IMR-90 (cell line): ENCODE measurements at regions not wholly inside any gene's neighbourhood (a gene's known extent, or its start where the extent isn't known, plus 50 kb on each side); places are given as distances from the start of the nearest gene placed in this dataset.

Source experiments
- ATAC-seq: fragments of 200-7000 bp; cut with Tn5 transposase; 2 replicates; pipeline ENCODE4 v1.9.1; 2020; ENCODE audit warnings: low read depth, mild to moderate bottlenecking, moderate library complexity
- BruUV-seq: library from RNA; stranded (reverse); fragments of 400-500 nt; replicated peaks from 2 replicates; lab custom pipeline; 2021; lab: Mats Ljungman, UMichigan
- CTCF ChIA-PET: fragments of 300-600 bp; formaldehyde crosslinking; extraction: SDS; loops from one replicate; lab custom pipeline; 2021; ENCODE audit warnings: antibody characterized with exemption; lab: Yijun Ruan, JAX
- POLR2A ChIA-PET: fragments of 300-600 bp; sonication (Branson Sonifier 250); formaldehyde crosslinking; loops from one replicate; lab custom pipeline; 2022; ENCODE audit warnings: antibody characterized with exemption; ENCODE audit not compliant: unreplicated experiment; lab: Charles Lee
- DNase-seq: peaks from one replicate; pipeline ENCODE4 v3.0.0; 2013
- H2AFZ ChIP-seq: replicated peaks from 2 replicates; pipeline ENCODE3; 2013; ENCODE audit warnings: low read length, mild to moderate bottlenecking; ENCODE audit not compliant: poor library complexity
- H2AK5ac ChIP-seq: 2 replicates; pipeline ENCODE4 v1.6.1; 2013; ENCODE audit warnings: low read depth, low read length, inconsistent platforms
- H2AK9ac ChIP-seq: replicated peaks from 2 replicates; pipeline ENCODE3; 2013; ENCODE audit warnings: mild to moderate bottlenecking, low read depth, low read length, moderate library complexity; ENCODE audit not compliant: poor library complexity
- H2BK120ac ChIP-seq: 2 replicates; pipeline ENCODE4 v1.6.1; 2013; ENCODE audit warnings: low read depth, low read length, inconsistent platforms
- H2BK15ac ChIP-seq: 3 replicates; pipeline ENCODE4 v1.6.1; 2013; ENCODE audit warnings: low read depth, low read length, inconsistent platforms
- H2BK20ac ChIP-seq: 2 replicates; pipeline ENCODE4 v1.6.1; 2013; ENCODE audit warnings: low read depth, mild to moderate bottlenecking, inconsistent platforms, low read length, moderate library complexity
- H2BK5ac ChIP-seq: 2 replicates; pipeline ENCODE4 v1.6.1; 2013; ENCODE audit warnings: mild to moderate bottlenecking, low read depth, low read length, inconsistent platforms; ENCODE audit not compliant: poor library complexity, severe bottlenecking
- H3K14ac ChIP-seq: replicated peaks from 2 replicates; pipeline ENCODE4 v1.6.1; 2013; ENCODE audit warnings: low read depth, low read length, inconsistent platforms
- H3K18ac ChIP-seq: 2 replicates; pipeline ENCODE4 v1.6.1; 2013; ENCODE audit warnings: low read depth, low read length, control low read depth
- H3K23ac ChIP-seq: 2 replicates; pipeline ENCODE4 v1.6.1; 2013; ENCODE audit warnings: low read depth, low read length, inconsistent platforms
- H3K27ac ChIP-seq: 2 replicates; pipeline ENCODE4 v1.5.1; 2013; ENCODE audit warnings: mild to moderate bottlenecking, control low read depth, low read length; ENCODE audit not compliant: insufficient read depth
- H3K27me3 ChIP-seq: 2 replicates; pipeline ENCODE4 v1.6.1; 2013; ENCODE audit warnings: low read length; ENCODE audit not compliant: control insufficient read depth, insufficient read depth
- H3K36me3 ChIP-seq: 2 replicates; pipeline ENCODE4 v1.6.1; 2013; ENCODE audit warnings: low read length, mixed read lengths; ENCODE audit not compliant: control insufficient read depth, insufficient read depth
- H3K4ac ChIP-seq: 2 replicates; pipeline ENCODE4 v1.6.1; 2013; ENCODE audit warnings: low read depth, low read length, inconsistent platforms
- H3K4me1 ChIP-seq: 2 replicates; pipeline ENCODE4 v1.6.1; 2013; ENCODE audit warnings: low read length, mixed read lengths; ENCODE audit not compliant: control insufficient read depth, insufficient read depth
- H3K4me2 ChIP-seq: 2 replicates; pipeline ENCODE4 v1.6.1; 2013; ENCODE audit warnings: low read depth, mild to moderate bottlenecking, control low read depth, low read length, moderate library complexity
- H3K4me3 ChIP-seq: 2 replicates; pipeline ENCODE4 v1.5.1; 2013; ENCODE audit warnings: low read depth, mild to moderate bottlenecking, control low read depth, low read length, moderate library complexity; ENCODE audit not compliant: insufficient read depth
- H3K56ac ChIP-seq: 2 replicates; pipeline ENCODE4 v1.6.1; 2013; ENCODE audit warnings: low read length, inconsistent platforms; ENCODE audit not compliant: insufficient read depth; ENCODE audit errors: extremely low read depth
- H3K79me1 ChIP-seq, 2 experiments: 2 replicates each; pipeline ENCODE4 v1.6.1; 2013; ENCODE audit warnings: low read length in 2 of 2, inconsistent platforms in 1 of 2, low read depth in 1 of 2
- H3K9ac ChIP-seq: 2 replicates; pipeline ENCODE4 v1.6.1; 2013; ENCODE audit warnings: low read depth, low read length, control low read depth
- H3K9me1 ChIP-seq: 2 replicates; pipeline ENCODE4 v1.6.1; 2013; ENCODE audit warnings: low read length, inconsistent platforms; ENCODE audit not compliant: insufficient read depth
- H3K9me3 ChIP-seq: 2 replicates; pipeline ENCODE4 v1.6.1; 2013; ENCODE audit warnings: low read length; ENCODE audit not compliant: control insufficient read depth, insufficient read depth
- H4K20me1 ChIP-seq: 2 replicates; pipeline ENCODE4 v1.6.1; 2013; ENCODE audit warnings: low read length, inconsistent platforms; ENCODE audit not compliant: insufficient read depth
- H4K5ac ChIP-seq: 2 replicates; pipeline ENCODE4 v1.6.1; 2013; ENCODE audit warnings: mild to moderate bottlenecking, low read depth, low read length, control low read depth
- H4K8ac ChIP-seq, 2 experiments: 2 replicates each; pipeline ENCODE4 v1.6.1; 2013; ENCODE audit warnings: low read depth in 2 of 2, low read length in 2 of 2, control low read depth in 1 of 2, inconsistent platforms in 1 of 2
- H4K91ac ChIP-seq: 2 replicates; pipeline ENCODE4 v1.6.1; 2013; ENCODE audit warnings: low read depth, low read length, inconsistent platforms; ENCODE audit not compliant: insufficient read depth
- CHD1 ChIP-seq: IDR thresholded peaks from 2 replicates; pipeline ENCODE4 v1.6.1; 2012; ENCODE audit warnings: low read depth, low read length, improper control_type of control experiment
- MAFK ChIP-seq: IDR thresholded peaks from 2 replicates; pipeline ENCODE4 v1.6.1; 2012; ENCODE audit warnings: low read depth, low read length, improper control_type of control experiment
- MAZ ChIP-seq: IDR thresholded peaks from 2 replicates; pipeline ENCODE4 v1.6.1; 2012; ENCODE audit warnings: low read depth, mild to moderate bottlenecking, low read length, improper control_type of control experiment, moderate library complexity, borderline replicate concordance
- MXI1 ChIP-seq: IDR thresholded peaks from 2 replicates; pipeline ENCODE4 v1.6.1; 2012; ENCODE audit warnings: low read depth, mild to moderate bottlenecking, low read length, moderate library complexity, borderline replicate concordance
- NFE2L2 ChIP-seq: fragments of 150-350 bp; IDR thresholded peaks from 2 replicates; pipeline ENCODE4 v1.6.1; 2016; ENCODE audit warnings: low read depth, mild to moderate bottlenecking, low read length
- RAD21 ChIP-seq: IDR thresholded peaks from 2 replicates; pipeline ENCODE4 v1.6.1; 2012; ENCODE audit warnings: low read length, improper control_type of control experiment
- WGBS, 2 experiments: methylation state at CpG; one replicate each; pipeline versions ENCODE4 v1.1.5 to v1.1.7; 2013; ENCODE audit warnings: missing lambda C conversion rate in 2 of 2; ENCODE audit not compliant: insufficient read length in 1 of 2; ENCODE audit errors: extremely low coverage in 2 of 2; 5-methylcytosine and 5-hydroxymethylcytosine counted together
- dilution Hi-C: fragments of 300-500 bp; cut with HindIII; formaldehyde crosslinking; loops from one replicate; pipeline ENCODE4 v1.14.3; 2018; ENCODE audit warnings: low sequenced_read_pairs; ENCODE audit not compliant: unreplicated experiment
- in situ Hi-C: fragments of 300-500 bp; cut with MboI; formaldehyde crosslinking; loops from 3 replicates; pipeline ENCODE4 v1.14.3; 2019; ENCODE audit warnings: low sequenced_read_pairs, inconsistent platforms, mixed read lengths
- intact Hi-C: fragments of 100-400 bp; cut with micrococcal nuclease; formaldehyde crosslinking; loops from 2 replicates; pipeline ENCODE4 v1.10.0; 2022

DNA sequence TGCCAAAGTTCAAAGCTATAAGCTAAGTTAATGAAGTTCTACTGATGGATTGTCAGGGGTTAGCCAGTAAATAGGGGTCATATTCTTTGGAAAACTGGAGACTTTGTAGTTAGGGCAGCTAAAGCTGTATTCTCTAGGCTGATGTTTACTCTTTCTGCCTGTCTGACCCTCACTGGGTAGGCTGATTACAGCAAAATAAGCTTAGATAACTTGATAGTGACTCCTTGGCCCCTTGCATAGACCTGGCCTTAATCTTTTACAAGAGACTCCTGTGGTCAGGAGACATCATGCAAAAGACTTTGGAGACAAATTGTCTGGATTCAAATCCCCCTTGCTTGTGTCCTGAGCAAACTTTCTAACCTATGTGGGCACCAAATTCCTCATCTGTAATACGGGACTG is 314.4 kb upstream of the MSX2 start:
- Histone ChIP-seq H3K4me3 (no peak overlapping the region), H2BK20ac (no peak overlapping the region), H3K9me1 (no peaks in the 10 kb centered on the region), H3K27me3 (peaks cover 4% of the 10 kb centered on the region), H3K4ac (no peak overlapping the region), H2BK5ac (no peak overlapping the region), H3K9ac (no peak overlapping the region), H3K4me2 (no peak overlapping the region), H3K23ac (no peak overlapping the region), H3K18ac (no peak overlapping the region), H3K4me1 (peaks cover 2% of the 10 kb centered on the region; the same call in 1 of the 2 replicates), H4K20me1 (no peaks in the 10 kb centered on the region), H2BK15ac (no peak overlapping the region), H3K36me3 (no peaks in the 10 kb centered on the region), H2AK5ac (no peak overlapping the region), H2AFZ (no peak overlapping the region), H4K5ac (no peak overlapping the region), H3K79me1 (no peaks in the 10 kb centered on the region), H4K8ac (no peak overlapping the region), H3K9me3 (no peaks in the 10 kb centered on the region), H3K56ac (no peak overlapping the region), H4K91ac (no peak overlapping the region), H2AK9ac (no peak overlapping the region), H3K27ac (no peak overlapping the region), H2BK120ac (no peak overlapping the region), H3K14ac (no peak overlapping the region)
- POLR2A ChIA-PET = no interaction called here
- intact Hi-C loops = no loop called here
- no TSS peak for BruUV-seq
- no peak for TF ChIP-seq NFE2L2
- no peak for TF ChIP-seq CHD1
- TF ChIP-seq MAZ = no peak
- TF ChIP-seq MAFK = no peak
- TF ChIP-seq RAD21 = no peak
- TF ChIP-seq MXI1 = no peak
- DNase-seq (no peak), ATAC-seq (no peak)
- no CpG with 5 or more reads among the region's 1 CpG for WGBS, 2 experiments
- in situ Hi-C loops = loop anchor here (25.0 kb wide), 1 partner anchor 327 kb away; no protein-coding TSS in a partner anchor
- CTCF ChIA-PET = interaction anchor here (0.6 to 1.8 kb wide), 3 partner anchors 9 to 67 kb away, joined by 3 to 4 read pairs (median 3); no protein-coding TSS in a partner anchor
- dilution Hi-C loops = no loop called here
